Pancreas (tissue), 10 donors: ENCODE measurements at regions not wholly inside any gene's neighbourhood (a gene's known extent, or its start where the extent isn't known, plus 50 kb on each side); places are given as distances from the start of the nearest gene placed in this dataset.
"Not testable (repeated sequence)": the region's sequence is repeated elsewhere in the genome, so short reads cannot be mapped to it uniquely, and the experiment has no call there.

Source experiments
- ATAC-seq, 4 donors: fragments of 200-7000 bp; cut with Tn5 transposase; one replicate each; pipeline versions ENCODE4 v1.8.0 to v1.9.1; 2020; ENCODE audit warnings: mild to moderate bottlenecking in 4 of 4, moderate library complexity in 4 of 4
- DNase-seq, 6 donors: peaks; one replicate each; pipeline ENCODE4 v3.0.0-alpha.2; 2020
- FAIRE-seq: peaks from 2 replicates; lab custom pipeline; 2012; peaks lifted over from hg19 to GRCh38; lab: Jason Lieb, UNC
- H3K27ac ChIP-seq, 4 donors: fragments of 200-600 bp; sonication (generic); 1 replicate in 3 of 4; 2 replicates in 1 of 4; pipeline versions ENCODE4 v1.5.0 to v1.8.0; 2020
- H3K27me3 ChIP-seq, 4 donors: fragments of 200-600 bp; one replicate each; pipeline ENCODE4 v1.8.0; 2021
- H3K36me3 ChIP-seq, 3 donors: fragments of 200-600 bp; sonication (generic) in 1 of 3; one replicate each; pipeline versions ENCODE4 v1.5.0 to v1.8.0; 2020 to 2021
- H3K4me1 ChIP-seq, 3 donors: fragments of 200-600 bp; one replicate each; pipeline ENCODE4 v1.8.0; 2021
- H3K4me3 ChIP-seq, 4 donors: fragments of 200-600 bp; sonication (generic) in 2 of 4; one replicate each; pipeline versions ENCODE4 v1.5.0 to v1.8.0; 2020 to 2021
- H3K9me3 ChIP-seq, 4 donors: fragments of 200-600 bp; one replicate each; pipeline ENCODE4 v1.8.0; 2021
- CTCF ChIP-seq, 4 donors: fragments of 200-600 bp; sonication (generic) in 3 of 4; IDR thresholded peaks; one replicate each; pipeline versions ENCODE4 v1.5.0 to v1.8.0; 2021; ENCODE audit warnings: antibody characterized with exemption in 4 of 4
- WGBS, 2 donors: extraction: QIAGEN DNeasy Blood & Tissue Kit; methylation state at CpG; one replicate each; pipeline ENCODE4 v1.1.7; 2013; 5-methylcytosine and 5-hydroxymethylcytosine counted together
- intact Hi-C, 3 donors: fragments of 100-400 bp; cut with DNase I; formaldehyde crosslinking; loops; one replicate each; pipeline versions ENCODE4 v1.11.1 to v1.14.2; 2022
- donor health status: healthy with polysubstance abuse.
- donor health status: DM: no; HTN: no; CAD: no; lungs with moderate emphysema.
- donor health status: DM: no; HTN: no; CAD: no.
- donor health status: control.
- donor health status: control.
- donor health status: Bipolar disorder and iron deficiency.
- donor health status: DM: yes; HTN: yes; CAD: no.
- donor health status: DM: no; HTN: no; CAD: no.
- donor health status: DM: no; HTN: no; CAD: no.
- donor health status: DM: yes; HTN: yes; CAD: no.

GRCh38 chr3:75502769-75503756 lies 161.1 kb upstream of the FRG2C start:
- ATAC-seq, H3K9me3 ChIP-seq, H3K4me1 ChIP-seq, H3K36me3 ChIP-seq, H3K27me3 ChIP-seq, FAIRE-seq, intact Hi-C loops: not testable (repeated sequence)
- Histone ChIP-seq H3K27ac (peak overlapping the region; percentile 39 to 83 (median 59)), H3K4me3 (peak overlapping the region in 2 of 4 donors; percentile 28 to 41)
- WGBS, 2 donors, result 5 to 12% methylated on average over 18 of the region's 18 CpGs
- peak in 1 of 4 donors; percentile 10 for TF ChIP-seq CTCF (IDR thresholded peaks at IDR 0.05)
- DNase-seq, result peak in 4 of 6 donors; percentile 55 to 71 (median 64)

- H3K4me1 ChIP-seq, result no peaks in the 10 kb centered on the region
- no peak overlapping the region for H3K27ac ChIP-seq
- TF ChIP-seq CTCF (IDR thresholded peaks at IDR 0.05), result no peak
- no peak overlapping the region for H3K4me3 ChIP-seq
- no peak for FAIRE-seq
- WGBS, 2 donors, result 81 to 87% methylated on average over 21 of the region's 21 CpGs
- no peaks in the 10 kb centered on the region for H3K36me3 ChIP-seq
- no peak for DNase-seq
- no peak for ATAC-seq
- no peaks in the 10 kb centered on the region for H3K27me3 ChIP-seq
- intact Hi-C loops, result no loop called here
- no peaks in the 10 kb centered on the region for H3K9me3 ChIP-seq
These were observed 157.5 kb upstream of the FRG2C start for GRCh38 chr3:75506603-75507002.

- DNase-seq, H3K27me3 ChIP-seq, H3K4me3 ChIP-seq, H3K27ac ChIP-seq, H3K9me3 ChIP-seq, H3K36me3 ChIP-seq, intact Hi-C loops, FAIRE-seq, H3K4me1 ChIP-seq, ATAC-seq: not testable (repeated sequence)
- WGBS, 2 donors, result 89 to 96% methylated on average over 2 of the region's 2 CpGs
These were observed 156.2 kb upstream of the FRG2C start for GRCh38 chr3:75507956-75508355.

GRCh38 chr3:75527657-75528056 lies 136.5 kb upstream of the FRG2C start:
- DNase-seq, H3K4me1 ChIP-seq, ATAC-seq, FAIRE-seq, H3K4me3 ChIP-seq, H3K9me3 ChIP-seq, H3K36me3 ChIP-seq, H3K27me3 ChIP-seq, intact Hi-C loops, H3K27ac ChIP-seq: not testable (repeated sequence)

- H3K36me3 ChIP-seq, H3K9me3 ChIP-seq, intact Hi-C loops, H3K4me3 ChIP-seq, ATAC-seq, H3K4me1 ChIP-seq, H3K27ac ChIP-seq, FAIRE-seq, H3K27me3 ChIP-seq: not testable (repeated sequence)
- DNase-seq, result peak in 1 of 6 donors; percentile 13
- TF ChIP-seq CTCF (IDR thresholded peaks at IDR 0.05), result peak in 2 of 4 donors; percentile 22 to 24
- WGBS, 2 donors, result 47 to 50% methylated on average over 11 of the region's 11 CpGs
These were observed 112.0 kb upstream of the FRG2C start for GRCh38 chr3:75552095-75552494.

- FAIRE-seq, ATAC-seq, intact Hi-C loops, H3K27me3 ChIP-seq, H3K9me3 ChIP-seq, H3K4me3 ChIP-seq, H3K36me3 ChIP-seq, H3K4me1 ChIP-seq, H3K27ac ChIP-seq, DNase-seq: not testable (repeated sequence)
- 63 to 74% methylated on average over 3 of the region's 3 CpGs for WGBS, 2 donors
These were observed 99.7 kb upstream of the FRG2C start for GRCh38 chr3:75564427-75564826.

- intact Hi-C loops, H3K4me1 ChIP-seq, DNase-seq, H3K27ac ChIP-seq, ATAC-seq, FAIRE-seq, H3K4me3 ChIP-seq, H3K36me3 ChIP-seq, H3K27me3 ChIP-seq, H3K9me3 ChIP-seq: not testable (repeated sequence)
- WGBS, 2 donors, result 60 to 74% methylated on average over 7 of the region's 7 CpGs
These were observed 91.8 kb upstream of the FRG2C start for GRCh38 chr3:75572303-75572702.

GRCh38 chr3:75579091-75579490 lies 85.0 kb upstream of the FRG2C start:
- FAIRE-seq, H3K4me3 ChIP-seq, DNase-seq, H3K9me3 ChIP-seq, H3K27ac ChIP-seq, H3K27me3 ChIP-seq, ATAC-seq, H3K36me3 ChIP-seq, H3K4me1 ChIP-seq, intact Hi-C loops: not testable (repeated sequence)
- 51 to 52% methylated on average over 10 of the region's 10 CpGs for WGBS, 2 donors

- H3K27ac ChIP-seq, FAIRE-seq, ATAC-seq, H3K9me3 ChIP-seq, H3K4me1 ChIP-seq, intact Hi-C loops, H3K36me3 ChIP-seq, H3K27me3 ChIP-seq: not testable (repeated sequence)
- DNase-seq, result peak in 3 of 6 donors; percentile 7 to 32 (median 15)
- 3% methylated on average over 6 to 26 of the region's 27 CpGs for WGBS, 2 donors
- H3K4me3 ChIP-seq, result peak overlapping the region in 3 of 4 donors; percentile 15 to 58 (median 45)
These were observed 84.6 kb upstream of the FRG2C start for GRCh38 chr3:75579536-75579935.
